Ascending aorta (tissue), 2 donors: ENCODE measurements at regions not wholly inside any gene's neighbourhood (a gene's known extent, or its start where the extent isn't known, plus 50 kb on each side); places are given as distances from the start of the nearest gene placed in this dataset.
"Not testable (repeated sequence)": the region's sequence is repeated elsewhere in the genome, so short reads cannot be mapped to it uniquely, and the experiment has no call there.

ENCODE experiments used
- DNase-seq, 2 donors: peaks; one replicate each; pipeline ENCODE4 v3.0.0-alpha.2; 2019; ENCODE audit warnings: low spot score in 2 of 2
- H3K27ac ChIP-seq, 2 donors: fragments of 200-600 bp; sonication (generic); one replicate each; pipeline ENCODE4 v1.5.1; 2016 to 2017; ENCODE audit warnings: mild to moderate bottlenecking in 1 of 2
- H3K27me3 ChIP-seq: fragments of 200-600 bp; sonication (generic); one replicate; pipeline ENCODE4 v1.5.1; 2017
- H3K36me3 ChIP-seq, 2 donors: fragments of 200-600 bp; sonication (generic); one replicate each; pipeline ENCODE4 v1.5.1; 2016
- H3K4me1 ChIP-seq, 2 donors: fragments of 200-600 bp; sonication (generic); one replicate each; pipeline ENCODE4 v1.5.1; 2016 to 2017; ENCODE audit warnings: mild to moderate bottlenecking in 1 of 2
- H3K4me3 ChIP-seq, 2 donors: fragments of 200-600 bp; sonication (generic); one replicate each; pipeline ENCODE4 v1.5.1; 2016 to 2017; ENCODE audit warnings: mild to moderate bottlenecking in 1 of 2
- H3K9me3 ChIP-seq, 2 donors: fragments of 200-600 bp; sonication (generic); one replicate each; pipeline ENCODE4 v1.5.1; 2016
- intact Hi-C: fragments of 100-400 bp; cut with DNase I; formaldehyde crosslinking; loops from one replicate; pipeline ENCODE4 v1.15.1; 2023
- TF ChIP-seq, protein P1 (sequence below), 3 experiments: fragments of 200-600 bp in 2 of 3; fragments of 450-650 bp in 1 of 3; sonication (generic) in 2 of 3; IDR thresholded peaks; one replicate each; pipeline ENCODE4 v1.5.1; 2016 to 2019; ENCODE audit warnings: antibody characterized with exemption in 3 of 3, mild to moderate bottlenecking in 1 of 3, moderate library complexity in 1 of 3

DNA sequence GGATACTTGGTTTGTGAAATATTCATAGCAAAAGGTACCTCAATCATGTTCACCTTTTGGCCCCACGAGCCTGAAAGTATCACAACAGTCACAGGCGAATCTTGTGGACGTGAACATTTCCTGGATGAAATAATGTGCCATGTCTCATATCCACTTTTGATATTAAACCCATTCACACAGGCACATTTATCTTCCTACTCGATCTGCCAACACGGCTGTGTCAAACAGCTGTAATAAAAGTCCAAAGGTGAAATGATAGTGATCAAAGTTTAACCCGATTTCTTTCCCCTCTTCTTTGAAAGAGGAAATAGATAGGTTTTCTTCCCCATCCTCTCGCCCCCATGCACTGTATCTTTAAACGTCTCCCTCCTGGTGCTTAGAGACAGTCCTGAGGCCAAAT is 191.2 kb upstream of the PROX1 start:
- Histone ChIP-seq H3K27ac (no peak overlapping the region), H3K36me3 (no peaks in the 10 kb centered on the region), H3K4me3 (no peak overlapping the region), H3K27me3 (no peaks in the 10 kb centered on the region), H3K9me3 (no peaks in the 10 kb centered on the region), H3K4me1 (no peaks in the 10 kb centered on the region)
- DNase-seq = no peak
- intact Hi-C loops = no loop called here
- TF ChIP-seq, protein P1, sequence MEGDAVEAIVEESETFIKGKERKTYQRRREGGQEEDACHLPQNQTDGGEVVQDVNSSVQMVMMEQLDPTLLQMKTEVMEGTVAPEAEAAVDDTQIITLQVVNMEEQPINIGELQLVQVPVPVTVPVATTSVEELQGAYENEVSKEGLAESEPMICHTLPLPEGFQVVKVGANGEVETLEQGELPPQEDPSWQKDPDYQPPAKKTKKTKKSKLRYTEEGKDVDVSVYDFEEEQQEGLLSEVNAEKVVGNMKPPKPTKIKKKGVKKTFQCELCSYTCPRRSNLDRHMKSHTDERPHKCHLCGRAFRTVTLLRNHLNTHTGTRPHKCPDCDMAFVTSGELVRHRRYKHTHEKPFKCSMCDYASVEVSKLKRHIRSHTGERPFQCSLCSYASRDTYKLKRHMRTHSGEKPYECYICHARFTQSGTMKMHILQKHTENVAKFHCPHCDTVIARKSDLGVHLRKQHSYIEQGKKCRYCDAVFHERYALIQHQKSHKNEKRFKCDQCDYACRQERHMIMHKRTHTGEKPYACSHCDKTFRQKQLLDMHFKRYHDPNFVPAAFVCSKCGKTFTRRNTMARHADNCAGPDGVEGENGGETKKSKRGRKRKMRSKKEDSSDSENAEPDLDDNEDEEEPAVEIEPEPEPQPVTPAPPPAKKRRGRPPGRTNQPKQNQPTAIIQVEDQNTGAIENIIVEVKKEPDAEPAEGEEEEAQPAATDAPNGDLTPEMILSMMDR (IDR thresholded peaks at IDR 0.05) = no peak

DNA sequence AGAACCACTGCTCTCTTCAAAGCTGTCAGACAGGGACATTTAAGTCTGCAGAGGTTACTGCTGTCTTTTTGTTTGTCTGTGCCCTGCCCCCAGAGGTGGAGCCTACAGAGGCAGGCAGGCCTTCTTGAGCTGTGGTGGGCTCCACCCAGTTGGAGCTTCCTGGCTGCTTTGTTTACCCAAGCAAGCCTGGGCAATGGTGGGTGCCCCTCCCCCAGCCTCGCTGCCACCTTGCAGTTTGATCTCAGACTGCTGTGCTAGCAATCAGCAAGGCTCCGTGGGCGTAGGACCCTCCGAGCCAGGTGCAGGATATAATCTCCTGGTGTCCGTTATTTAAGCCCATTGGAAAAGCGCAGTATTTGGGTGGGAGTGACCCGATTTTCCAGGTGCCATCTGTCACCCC is 179.5 kb upstream of the PROX1 start:
- DNase-seq, H3K4me3 ChIP-seq, H3K27me3 ChIP-seq, H3K36me3 ChIP-seq, H3K27ac ChIP-seq, intact Hi-C loops, H3K4me1 ChIP-seq, H3K9me3 ChIP-seq: not testable (repeated sequence)

DNA sequence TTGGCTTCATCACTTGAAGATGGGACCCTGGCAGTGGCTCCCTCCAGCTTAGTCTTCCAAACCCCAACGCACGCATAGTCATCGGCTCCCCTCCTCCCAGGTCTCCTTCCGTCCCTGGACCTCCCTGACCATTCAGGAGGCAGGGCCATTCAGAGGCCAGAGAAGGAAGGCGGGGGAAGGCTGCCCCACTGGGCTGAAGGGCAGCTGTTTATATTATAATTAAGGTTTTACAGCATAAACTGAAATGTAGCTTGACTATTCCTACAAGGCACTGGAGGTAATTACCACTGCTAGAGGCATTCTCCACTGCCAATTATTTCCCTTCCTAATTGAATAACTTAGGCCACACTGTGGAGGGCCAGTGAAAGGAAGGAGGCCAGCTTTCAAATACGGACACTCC is 170.6 kb upstream of the PROX1 start:
- no peaks in the 10 kb centered on the region for H3K27me3 ChIP-seq
- no peak for DNase-seq
- H3K4me1 ChIP-seq = no peaks in the 10 kb centered on the region
- intact Hi-C loops = no loop called here
- H3K9me3 ChIP-seq = no peaks in the 10 kb centered on the region
- H3K27ac ChIP-seq = no peak overlapping the region
- H3K36me3 ChIP-seq = no peaks in the 10 kb centered on the region
- no peak overlapping the region for H3K4me3 ChIP-seq
- TF ChIP-seq, protein P1 (IDR thresholded peaks at IDR 0.05) = no peak

DNA sequence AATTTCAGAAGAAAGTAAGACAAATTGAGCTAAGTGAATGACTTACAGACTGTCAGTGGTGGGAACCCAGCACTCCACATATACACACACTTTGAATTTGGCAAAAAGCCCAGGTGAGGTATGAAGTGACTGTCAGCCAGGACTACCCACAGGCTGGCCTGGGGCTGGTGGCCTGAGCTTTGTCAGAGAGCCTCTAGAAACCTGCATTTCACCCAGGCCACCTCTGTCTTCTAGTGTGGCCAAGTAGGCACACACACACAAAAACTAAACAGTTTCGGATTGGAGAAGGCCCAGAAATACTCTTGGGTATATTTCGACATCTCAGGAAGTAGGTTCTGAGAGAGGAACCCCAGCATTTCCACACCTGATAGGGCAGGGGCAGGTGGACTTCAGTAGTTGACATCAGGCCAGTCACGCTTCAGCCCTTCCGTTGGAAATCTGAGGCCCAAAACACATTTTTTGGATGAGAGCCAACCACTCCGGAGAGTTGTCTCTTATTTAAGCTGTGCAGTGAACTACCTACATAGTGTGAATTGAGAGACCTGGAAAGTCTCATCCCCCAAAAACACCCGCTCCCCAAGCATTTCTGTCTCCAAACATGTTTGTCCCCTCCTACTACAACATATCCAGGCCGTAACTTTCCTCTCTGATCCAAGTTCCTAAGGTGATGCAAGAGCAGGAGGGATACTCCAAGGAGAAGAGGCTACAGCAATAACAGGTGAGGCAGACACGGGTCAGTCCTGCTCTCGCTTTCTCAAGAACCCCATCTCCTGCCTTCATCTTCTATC is 167.2 kb upstream of the PROX1 start:
- Histone ChIP-seq H3K27ac (no peak overlapping the region), H3K4me1 (no peaks in the 10 kb centered on the region), H3K27me3 (no peaks in the 10 kb centered on the region), H3K4me3 (no peak overlapping the region), H3K36me3 (no peaks in the 10 kb centered on the region), H3K9me3 (no peaks in the 10 kb centered on the region)
- DNase-seq = no peak
- intact Hi-C loops = no loop called here
- TF ChIP-seq, protein P1 (IDR thresholded peaks at IDR 0.05) = no peak

DNA sequence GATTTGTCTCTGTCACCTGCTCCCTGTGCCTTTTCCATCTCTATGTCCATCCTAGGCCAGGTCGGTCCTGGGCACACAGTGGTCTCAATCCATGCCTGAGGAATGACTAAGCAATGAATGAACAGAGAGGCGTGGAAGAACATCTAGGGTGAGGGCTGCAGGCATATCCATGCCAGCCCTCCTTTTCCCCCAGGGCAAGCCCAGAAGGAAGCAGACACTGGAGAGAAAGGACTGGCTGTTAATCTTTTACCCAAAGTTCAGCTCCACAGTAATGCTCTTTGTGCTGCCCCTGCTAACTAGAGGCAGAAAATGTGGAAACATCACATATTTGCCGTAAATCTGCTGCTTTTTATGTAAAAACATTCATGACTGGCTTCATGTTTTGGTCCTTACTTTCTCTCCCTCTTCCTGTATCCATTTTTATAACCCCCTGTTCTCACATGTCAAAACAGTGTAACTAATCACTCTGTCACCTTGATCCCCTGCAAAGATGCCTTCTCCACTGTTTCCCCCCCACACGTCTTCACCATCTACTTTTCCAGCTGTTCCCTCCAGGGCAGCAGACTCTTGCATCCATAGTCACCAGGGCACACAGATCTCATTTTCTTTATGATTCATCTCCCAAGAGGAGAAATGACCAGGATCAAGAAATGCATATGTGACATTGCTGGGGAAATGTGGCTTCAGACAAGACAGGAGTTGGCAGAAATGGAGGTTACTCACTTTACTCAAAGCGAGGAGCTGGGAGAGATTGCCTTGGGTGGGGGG is 166.4 kb upstream of the PROX1 start:
- Histone ChIP-seq H3K4me3 (no peak overlapping the region), H3K36me3 (no peaks in the 10 kb centered on the region), H3K9me3 (no peaks in the 10 kb centered on the region), H3K27me3 (no peaks in the 10 kb centered on the region), H3K27ac (no peak overlapping the region), H3K4me1 (no peaks in the 10 kb centered on the region)
- intact Hi-C loops = no loop called here
- DNase-seq = no peak
- TF ChIP-seq, protein P1 (IDR thresholded peaks at IDR 0.05) = no peak

DNA sequence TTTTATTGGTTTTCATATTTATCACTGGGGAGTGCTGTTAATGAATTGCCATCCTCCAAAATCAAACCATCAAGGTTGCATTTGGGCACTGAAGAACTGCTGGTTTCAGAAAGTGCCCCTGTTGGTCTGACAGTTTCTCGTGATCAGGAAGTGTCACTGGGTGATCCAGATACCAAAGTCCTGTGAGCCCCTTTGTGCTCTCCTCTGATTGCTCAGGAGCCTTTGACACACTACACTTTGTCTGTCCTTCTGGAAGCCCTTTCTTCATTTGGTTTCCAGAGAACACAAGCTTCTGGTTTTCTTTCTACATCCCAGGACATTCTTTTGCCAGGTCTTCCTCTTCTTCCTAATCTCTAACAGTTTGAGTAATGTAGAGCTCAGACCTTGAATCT is 165.8 kb upstream of the PROX1 start:
- Histone ChIP-seq H3K27me3 (no peaks in the 10 kb centered on the region), H3K36me3 (no peaks in the 10 kb centered on the region), H3K9me3 (no peaks in the 10 kb centered on the region), H3K4me1 (no peaks in the 10 kb centered on the region), H3K4me3 (no peak overlapping the region), H3K27ac (no peak overlapping the region)
- TF ChIP-seq, protein P1 (IDR thresholded peaks at IDR 0.05) = no peak
- no peak for DNase-seq
- intact Hi-C loops = no loop called here
